ENCODE measurements at regions not wholly inside any gene's neighbourhood (a gene's known extent, or its start where the extent isn't known, plus 50 kb on each side); places are given as distances from the start of the nearest gene placed in this dataset.

- no peak for TF ChIP-seq EZH2 (IDR thresholded peaks at IDR 0.05; ENCODE audit: borderline replicate concordance, insufficient read depth, low read depth, low read length, poor library complexity, severe bottlenecking)
- TF ChIP-seq, protein P1, sequence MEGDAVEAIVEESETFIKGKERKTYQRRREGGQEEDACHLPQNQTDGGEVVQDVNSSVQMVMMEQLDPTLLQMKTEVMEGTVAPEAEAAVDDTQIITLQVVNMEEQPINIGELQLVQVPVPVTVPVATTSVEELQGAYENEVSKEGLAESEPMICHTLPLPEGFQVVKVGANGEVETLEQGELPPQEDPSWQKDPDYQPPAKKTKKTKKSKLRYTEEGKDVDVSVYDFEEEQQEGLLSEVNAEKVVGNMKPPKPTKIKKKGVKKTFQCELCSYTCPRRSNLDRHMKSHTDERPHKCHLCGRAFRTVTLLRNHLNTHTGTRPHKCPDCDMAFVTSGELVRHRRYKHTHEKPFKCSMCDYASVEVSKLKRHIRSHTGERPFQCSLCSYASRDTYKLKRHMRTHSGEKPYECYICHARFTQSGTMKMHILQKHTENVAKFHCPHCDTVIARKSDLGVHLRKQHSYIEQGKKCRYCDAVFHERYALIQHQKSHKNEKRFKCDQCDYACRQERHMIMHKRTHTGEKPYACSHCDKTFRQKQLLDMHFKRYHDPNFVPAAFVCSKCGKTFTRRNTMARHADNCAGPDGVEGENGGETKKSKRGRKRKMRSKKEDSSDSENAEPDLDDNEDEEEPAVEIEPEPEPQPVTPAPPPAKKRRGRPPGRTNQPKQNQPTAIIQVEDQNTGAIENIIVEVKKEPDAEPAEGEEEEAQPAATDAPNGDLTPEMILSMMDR (IDR thresholded peaks at IDR 0.05), result no peak
Observed at GRCh38 chr13:83008212-83008929, 873.9 kb downstream of the SLITRK1 start.
